ENCODE measurements at regions not wholly inside any gene's neighbourhood (a gene's known extent, or its start where the extent isn't known, plus 50 kb on each side); places are given as distances from the start of the nearest gene placed in this dataset.

- TF ChIP-seq RXRA (IDR thresholded peaks at IDR 0.05) = peak in 1 of 2 donors; percentile 6
- TF ChIP-seq CTCF (IDR thresholded peaks at IDR 0.05; ENCODE audit: low read depth, low read length, missing input control) = no peak
- TF ChIP-seq TAF1 (conservative IDR thresholded peaks at IDR 0.05) = no peak
- no peak for TF ChIP-seq RAD21 (IDR thresholded peaks at IDR 0.05)
- TF ChIP-seq REST (IDR thresholded peaks at IDR 0.05) = no peak
- TF ChIP-seq ATF3 (IDR thresholded peaks at IDR 0.05) = no peak
- TF ChIP-seq JUND (IDR thresholded peaks at IDR 0.05) = no peak
- TF ChIP-seq MAX (IDR thresholded peaks at IDR 0.05) = no peak
- no peak for TF ChIP-seq EGR1 (IDR thresholded peaks at IDR 0.05; ENCODE audit: low read depth in 2 of 2)
These were observed 373.8 kb downstream of the GJA1 start for GRCh38 chr6:121809211-121809610.

Measured in liver (tissue), 3 donors.